SK-N-SH (cell line): ENCODE measurements at regions not wholly inside any gene's neighbourhood (a gene's known extent, or its start where the extent isn't known, plus 50 kb on each side); places are given as distances from the start of the nearest gene placed in this dataset.

Source experiments
- CTCF ChIP-seq: fragments of 200-600 bp; sonication (generic); IDR thresholded peaks from 2 replicates; pipeline ENCODE4 v1.6.1; 2017; ENCODE audit warnings: antibody characterized with exemption, mild to moderate bottlenecking, moderate library complexity
- EZH2phosphoT487 ChIP-seq: fragments of 200-600 bp; sonication (generic); IDR thresholded peaks from 2 replicates; pipeline ENCODE4 v1.6.1; 2017; ENCODE audit warnings: low read depth, mixed run types, mild to moderate bottlenecking, antibody characterized with exemption, moderate library complexity, borderline replicate concordance
- FOXJ3 ChIP-seq: sonication (generic); formaldehyde crosslinking; IDR thresholded peaks from 2 replicates; pipeline ENCODE4 v1.5.1; 2020; ENCODE audit warnings: mild to moderate bottlenecking, missing genetic modification reagents
- MAX ChIP-seq: IDR thresholded peaks from 2 replicates; pipeline ENCODE4 v1.4.0; 2012; ENCODE audit warnings: low read depth
- NFIC ChIP-seq: IDR thresholded peaks from 2 replicates; pipeline ENCODE4 v1.4.0; 2012; ENCODE audit warnings: borderline replicate concordance
- POLR2AphosphoS5 ChIP-seq: IDR thresholded peaks from 2 replicates; pipeline ENCODE4 v1.6.1; 2012; ENCODE audit warnings: low read depth, low read length
- RFX5 ChIP-seq: IDR thresholded peaks from 2 replicates; pipeline ENCODE4 v1.6.1; 2012; ENCODE audit warnings: mild to moderate bottlenecking, improper control_type of control experiment, low read length
- SIN3A ChIP-seq: IDR thresholded peaks from 2 replicates; pipeline ENCODE4 v1.6.1; 2012; ENCODE audit warnings: low read depth, mild to moderate bottlenecking, low read length, moderate library complexity, borderline replicate concordance
- TAF1 ChIP-seq: IDR thresholded peaks from 2 replicates; pipeline ENCODE4 v1.6.1; 2012; ENCODE audit warnings: low read depth, mild to moderate bottlenecking, low read length, moderate library complexity, borderline replicate concordance
- YY1 ChIP-seq: IDR thresholded peaks from 2 replicates; pipeline ENCODE4 v1.4.0; 2012; ENCODE audit warnings: low read depth, mild to moderate bottlenecking
- TF ChIP-seq, protein P1 (sequence below): fragments of 150-350 bp; IDR thresholded peaks from 2 replicates; pipeline ENCODE4 v1.6.1; 2017; ENCODE audit warnings: antibody characterized with exemption, low read length, low read depth, borderline replicate concordance

GRCh38 chr12:125586441-125586840 is 521.2 kb downstream of the AACS start:
- TF ChIP-seq CTCF: no peak
- no peak for TF ChIP-seq MAX
- no peak for TF ChIP-seq POLR2AphosphoS5
- TF ChIP-seq YY1: no peak
- no peak for TF ChIP-seq FOXJ3
- TF ChIP-seq TAF1: no peak
- TF ChIP-seq, protein P1, sequence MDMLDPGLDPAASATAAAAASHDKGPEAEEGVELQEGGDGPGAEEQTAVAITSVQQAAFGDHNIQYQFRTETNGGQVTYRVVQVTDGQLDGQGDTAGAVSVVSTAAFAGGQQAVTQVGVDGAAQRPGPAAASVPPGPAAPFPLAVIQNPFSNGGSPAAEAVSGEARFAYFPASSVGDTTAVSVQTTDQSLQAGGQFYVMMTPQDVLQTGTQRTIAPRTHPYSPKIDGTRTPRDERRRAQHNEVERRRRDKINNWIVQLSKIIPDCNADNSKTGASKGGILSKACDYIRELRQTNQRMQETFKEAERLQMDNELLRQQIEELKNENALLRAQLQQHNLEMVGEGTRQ: no peak
- no peak for TF ChIP-seq SIN3A
- no peak for TF ChIP-seq RFX5
- no peak for TF ChIP-seq EZH2phosphoT487
- TF ChIP-seq NFIC: no peak
